ENCODE measurements at regions not wholly inside any gene's neighbourhood (a gene's known extent, or its start where the extent isn't known, plus 50 kb on each side); places are given as distances from the start of the nearest gene placed in this dataset.

GRCh38 chr10:11397077-11397965, 214.1 kb downstream of the USP6NL start:
- no peak for TF ChIP-seq EP300 (IDR thresholded peaks at IDR 0.05)
- TF ChIP-seq CTCF (IDR thresholded peaks at IDR 0.05), result no peak
- TF ChIP-seq POLR2A (IDR thresholded peaks at IDR 0.05), result no peak
- 85 to 91% (median 89%) methylated on average over 21 of the region's 21 CpGs for WGBS, 3 donors
- DNase-seq, result no peak
- H3K4me3 ChIP-seq, result no peak overlapping the region
- no peaks in the 10 kb centered on the region for H3K27me3 ChIP-seq
- no peak overlapping the region for H3K27ac ChIP-seq
- no peaks in the 10 kb centered on the region for H3K36me3 ChIP-seq
- H3K9me3 ChIP-seq, result no peaks in the 10 kb centered on the region
- intact Hi-C loops (cut with DNase I), result no loop called here
- peaks cover 8% of the 10 kb centered on the region for H3K4me1 ChIP-seq (ENCODE audit: insufficient read depth)

- intact Hi-C loops (cut with DNase I), result no loop called here
- Histone ChIP-seq H3K4me1 (ENCODE audit: insufficient read depth) (peaks cover 8% of the 10 kb centered on the region), H3K27me3 (no peaks in the 10 kb centered on the region), H3K4me3 (no peak overlapping the region), H3K9me3 (no peaks in the 10 kb centered on the region), H3K36me3 (no peaks in the 10 kb centered on the region), H3K27ac (no peak overlapping the region)
- TF ChIP-seq POLR2A (IDR thresholded peaks at IDR 0.05), result no peak
- TF ChIP-seq CTCF (IDR thresholded peaks at IDR 0.05), result no peak
- no peak for TF ChIP-seq EP300 (IDR thresholded peaks at IDR 0.05)
- no peak for DNase-seq
- WGBS, 3 donors, result 92 to 94% (median 93%) methylated on average over 17 of the region's 17 CpGs
Observed at GRCh38 chr10:11396311-11396955, 215.0 kb downstream of the USP6NL start.

GRCh38 chr10:11395581-11396310, 215.7 kb downstream of the USP6NL start:
- DNase-seq, result no peak
- 91 to 96% (median 95%) methylated on average over 15 of the region's 15 CpGs for WGBS, 3 donors

More at GRCh38 chr10:11395581-11396310, 215.7 kb downstream of the USP6NL start:
- TF ChIP-seq EP300 (IDR thresholded peaks at IDR 0.05) (no peak), POLR2A (IDR thresholded peaks at IDR 0.05) (no peak), CTCF (IDR thresholded peaks at IDR 0.05) (no peak)
- Histone ChIP-seq H3K27ac (no peak overlapping the region), H3K4me3 (no peak overlapping the region), H3K9me3 (no peaks in the 10 kb centered on the region), H3K27me3 (no peaks in the 10 kb centered on the region), H3K4me1 (ENCODE audit: insufficient read depth) (peaks cover 8% of the 10 kb centered on the region), H3K36me3 (no peaks in the 10 kb centered on the region)
- intact Hi-C loops (cut with DNase I), result no loop called here
